ENCODE measurements at regions not wholly inside any gene's neighbourhood (a gene's known extent, or its start where the extent isn't known, plus 50 kb on each side); places are given as distances from the start of the nearest gene placed in this dataset.

DNA sequence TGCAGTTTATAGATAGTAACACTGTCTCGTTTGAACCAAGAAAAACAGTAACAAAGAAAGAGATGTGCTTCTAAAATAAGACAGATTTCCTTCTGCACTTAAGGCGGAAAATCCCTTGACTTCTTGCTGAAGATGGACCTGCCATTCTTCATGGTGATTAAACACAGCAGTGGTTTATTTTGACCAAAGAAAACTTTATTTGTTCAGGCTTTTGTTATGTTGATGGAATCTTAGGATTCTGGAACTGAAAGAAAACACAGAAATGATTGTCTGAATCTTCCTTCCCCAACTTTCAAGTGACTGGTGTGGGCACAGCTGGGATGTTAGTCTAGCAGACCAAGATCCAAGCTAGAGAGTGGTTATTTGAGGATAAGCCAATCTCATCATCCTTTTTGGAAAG, 72.2 kb downstream of the DACT1 start:
- H3K36me3 Mint-ChIP-seq (ENCODE audit: insufficient read depth, unreplicated experiment): no peaks in the 10 kb centered on the region
- H3K4me1 Mint-ChIP-seq (ENCODE audit: insufficient read depth, unreplicated experiment): no peaks in the 10 kb centered on the region
- no TSS peak for BruUV-seq (replicated peaks)
- no peaks in the 10 kb centered on the region for H3K9me3 Mint-ChIP-seq (ENCODE audit: unreplicated experiment)
- ChIA-PET POLR2A (no interaction called here), CTCF (interaction anchor here (0.9 kb wide), 1 partner anchor 148 kb away, joined by 3 read pairs; no protein-coding TSS in a partner anchor)
- no peak for DNase-seq (ENCODE audit: unreplicated experiment)
- no peak overlapping the region for H3K27ac Mint-ChIP-seq (ENCODE audit: low read depth, unreplicated experiment)
- TF ChIP-seq CTCF (IDR thresholded peaks at IDR 0.05; ENCODE audit: unreplicated experiment): no peak
- no peak overlapping the region for H3K4me3 Mint-ChIP-seq (ENCODE audit: unreplicated experiment)
- intact Hi-C loops (cut with micrococcal nuclease): no loop called here
- H3K27me3 Mint-ChIP-seq (ENCODE audit: insufficient read depth, unreplicated experiment): peaks cover 89% of the 10 kb centered on the region

GRCh38 chr14:58711382-58711781, 73.6 kb downstream of the DACT1 start:
- no TSS peak for BruUV-seq (replicated peaks)
- no peak overlapping the region for H3K27ac Mint-ChIP-seq (ENCODE audit: low read depth, unreplicated experiment)
- H3K27me3 Mint-ChIP-seq (ENCODE audit: insufficient read depth, unreplicated experiment): peaks cover 89% of the 10 kb centered on the region
- H3K4me3 Mint-ChIP-seq (ENCODE audit: unreplicated experiment): no peak overlapping the region
- H3K4me1 Mint-ChIP-seq (ENCODE audit: insufficient read depth, unreplicated experiment): peaks cover 2% of the 10 kb centered on the region
- no peak for DNase-seq (ENCODE audit: unreplicated experiment)
- no peak for TF ChIP-seq CTCF (IDR thresholded peaks at IDR 0.05; ENCODE audit: unreplicated experiment)
- intact Hi-C loops (cut with micrococcal nuclease): no loop called here
- H3K9me3 Mint-ChIP-seq (ENCODE audit: unreplicated experiment): no peaks in the 10 kb centered on the region
- no peaks in the 10 kb centered on the region for H3K36me3 Mint-ChIP-seq (ENCODE audit: insufficient read depth, unreplicated experiment)
- ChIA-PET POLR2A (interaction anchor here (0.6 kb wide), 1 partner anchor 213 kb away, joined by 3 read pairs; no protein-coding TSS in a partner anchor), CTCF (no interaction called here)

DNA sequence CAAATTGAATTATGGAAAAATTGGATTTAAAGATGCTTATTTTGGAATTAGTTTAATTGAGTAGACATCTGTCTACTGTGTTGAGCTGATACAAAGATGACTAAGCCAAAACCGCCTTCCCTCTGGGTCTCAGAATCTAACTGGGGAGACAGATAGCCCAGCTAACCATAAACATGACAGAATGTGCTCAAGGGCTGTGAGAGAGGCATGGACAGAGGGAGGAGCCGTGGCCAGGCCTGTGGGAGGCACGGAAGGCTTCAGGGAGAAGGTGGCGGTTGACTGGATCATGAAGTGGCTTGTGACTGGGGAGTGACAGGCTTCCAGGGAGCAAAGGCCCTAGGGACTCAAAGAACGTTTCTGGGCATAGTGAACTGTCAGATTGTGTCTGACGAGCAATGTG, 74.6 kb downstream of the DACT1 start:
- no TSS peak for BruUV-seq (replicated peaks)
- Mint-ChIP-seq H3K4me3 (ENCODE audit: unreplicated experiment) (no peak overlapping the region), H3K36me3 (ENCODE audit: insufficient read depth, unreplicated experiment) (no peaks in the 10 kb centered on the region), H3K27me3 (ENCODE audit: insufficient read depth, unreplicated experiment) (peaks cover 89% of the 10 kb centered on the region), H3K4me1 (ENCODE audit: insufficient read depth, unreplicated experiment) (peaks cover 5% of the 10 kb centered on the region), H3K9me3 (ENCODE audit: unreplicated experiment) (no peaks in the 10 kb centered on the region), H3K27ac (ENCODE audit: low read depth, unreplicated experiment) (no peak overlapping the region)
- CTCF ChIA-PET: no interaction called here
- POLR2A ChIA-PET: no interaction called here
- DNase-seq (ENCODE audit: unreplicated experiment): no peak
- intact Hi-C loops (cut with micrococcal nuclease): no loop called here
- no peak for TF ChIP-seq CTCF (IDR thresholded peaks at IDR 0.05; ENCODE audit: unreplicated experiment)

- H3K4me1 Mint-ChIP-seq (ENCODE audit: insufficient read depth, unreplicated experiment): peaks cover 5% of the 10 kb centered on the region
- TF ChIP-seq CTCF (IDR thresholded peaks at IDR 0.05; ENCODE audit: unreplicated experiment): no peak
- no peaks in the 10 kb centered on the region for H3K9me3 Mint-ChIP-seq (ENCODE audit: unreplicated experiment)
- no peak overlapping the region for H3K27ac Mint-ChIP-seq (ENCODE audit: low read depth, unreplicated experiment)
- DNase-seq (ENCODE audit: unreplicated experiment): no peak
- H3K4me3 Mint-ChIP-seq (ENCODE audit: unreplicated experiment): no peak overlapping the region
- ChIA-PET POLR2A (no interaction called here), CTCF (no interaction called here)
- no peaks in the 10 kb centered on the region for H3K36me3 Mint-ChIP-seq (ENCODE audit: insufficient read depth, unreplicated experiment)
- BruUV-seq (replicated peaks): no TSS peak
- peaks cover 89% of the 10 kb centered on the region for H3K27me3 Mint-ChIP-seq (ENCODE audit: insufficient read depth, unreplicated experiment)
- intact Hi-C loops (cut with micrococcal nuclease): no loop called here
Measured at GRCh38 chr14:58713677-58714076, 75.9 kb downstream of the DACT1 start.

All from MCF 10A (cell line).